ENCODE measurements at regions not wholly inside any gene's neighbourhood (a gene's known extent, or its start where the extent isn't known, plus 50 kb on each side); places are given as distances from the start of the nearest gene placed in this dataset.

GRCh38 chr12:40505327-40505726, 186.9 kb upstream of the CNTN1 start:
- TF ChIP-seq POLR2AphosphoS5 (IDR thresholded peaks at IDR 0.05) (no peak), POLR2A (IDR thresholded peaks at IDR 0.05) (no peak)
- TF ChIP-seq, protein P1, sequence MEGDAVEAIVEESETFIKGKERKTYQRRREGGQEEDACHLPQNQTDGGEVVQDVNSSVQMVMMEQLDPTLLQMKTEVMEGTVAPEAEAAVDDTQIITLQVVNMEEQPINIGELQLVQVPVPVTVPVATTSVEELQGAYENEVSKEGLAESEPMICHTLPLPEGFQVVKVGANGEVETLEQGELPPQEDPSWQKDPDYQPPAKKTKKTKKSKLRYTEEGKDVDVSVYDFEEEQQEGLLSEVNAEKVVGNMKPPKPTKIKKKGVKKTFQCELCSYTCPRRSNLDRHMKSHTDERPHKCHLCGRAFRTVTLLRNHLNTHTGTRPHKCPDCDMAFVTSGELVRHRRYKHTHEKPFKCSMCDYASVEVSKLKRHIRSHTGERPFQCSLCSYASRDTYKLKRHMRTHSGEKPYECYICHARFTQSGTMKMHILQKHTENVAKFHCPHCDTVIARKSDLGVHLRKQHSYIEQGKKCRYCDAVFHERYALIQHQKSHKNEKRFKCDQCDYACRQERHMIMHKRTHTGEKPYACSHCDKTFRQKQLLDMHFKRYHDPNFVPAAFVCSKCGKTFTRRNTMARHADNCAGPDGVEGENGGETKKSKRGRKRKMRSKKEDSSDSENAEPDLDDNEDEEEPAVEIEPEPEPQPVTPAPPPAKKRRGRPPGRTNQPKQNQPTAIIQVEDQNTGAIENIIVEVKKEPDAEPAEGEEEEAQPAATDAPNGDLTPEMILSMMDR (IDR thresholded peaks at IDR 0.05): no peak

Measured in breast epithelium (tissue), 3 donors.